Nephron (organoid): ENCODE measurements at regions not wholly inside any gene's neighbourhood (a gene's known extent, or its start where the extent isn't known, plus 50 kb on each side); places are given as distances from the start of the nearest gene placed in this dataset.

Experiments
- H3K27ac Mint-ChIP-seq, 3 experiments: 2 replicates each; pipeline ENCODE4 v1.8.0; 2020; ENCODE audit warnings: mixed read lengths in 3 of 3, mild to moderate bottlenecking in 2 of 3, moderate library complexity in 1 of 3
- H3K27me3 Mint-ChIP-seq: 2 replicates; pipeline ENCODE4 v1.8.0; 2021; ENCODE audit warnings: low read depth, mild to moderate bottlenecking, moderate library complexity, mixed read lengths
- H3K36me3 Mint-ChIP-seq: 2 replicates; pipeline ENCODE4 v1.8.0; 2020; ENCODE audit warnings: low read depth, mixed read lengths
- H3K4me1 Mint-ChIP-seq: 2 replicates; pipeline ENCODE4 v1.8.0; 2020; ENCODE audit warnings: mixed read lengths
- H3K4me3 Mint-ChIP-seq, 3 experiments: 2 replicates each; pipeline ENCODE4 v1.8.0; 2020; ENCODE audit warnings: mild to moderate bottlenecking in 3 of 3, mixed read lengths in 3 of 3, moderate library complexity in 2 of 3
- H3K9me3 Mint-ChIP-seq: 2 replicates; pipeline ENCODE4 v1.8.0; 2020; ENCODE audit warnings: mixed read lengths
- TF ChIP-seq, protein P1 (sequence below), 3 experiments: fragments of 200-600 bp; sonication (generic); IDR thresholded peaks; one replicate each; pipeline ENCODE4 v1.5.0; 2021; ENCODE audit warnings: antibody characterized with exemption in 3 of 3; ENCODE audit not compliant: unreplicated experiment in 3 of 3

DNA sequence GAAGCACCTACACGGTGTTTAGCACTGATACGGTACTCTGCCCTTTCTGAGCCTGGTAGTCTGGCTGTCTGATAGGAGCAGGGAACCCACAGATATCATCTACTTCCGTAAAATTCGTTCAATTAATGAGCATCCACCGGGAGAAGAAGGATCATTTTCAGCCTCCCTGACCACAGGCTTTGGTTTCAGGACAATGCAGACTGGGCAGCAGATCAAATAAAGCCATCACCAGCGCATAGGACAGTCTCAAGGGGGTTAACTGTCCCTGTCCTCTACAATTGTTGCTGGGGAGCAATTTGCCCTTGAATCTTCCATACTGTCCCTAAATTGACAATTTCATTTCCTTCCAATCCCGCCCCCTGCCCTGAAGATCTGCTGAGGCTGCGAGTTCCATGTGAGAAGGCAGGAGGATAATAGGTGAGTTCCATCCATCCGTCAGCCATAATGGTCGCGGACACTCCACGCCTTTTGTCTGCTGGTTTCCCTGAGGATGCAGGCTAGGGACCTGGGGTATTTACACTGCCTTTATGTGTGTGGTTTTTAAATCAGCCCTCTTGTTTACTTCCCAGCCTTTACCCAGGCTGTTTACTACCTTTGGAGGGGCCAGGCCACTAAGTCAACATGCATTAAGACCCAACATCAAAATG, 110.0 kb downstream of the MYCN start:
- no peaks in the 10 kb centered on the region for H3K36me3 Mint-ChIP-seq
- peaks cover 17% of the 10 kb centered on the region for H3K4me1 Mint-ChIP-seq
- peaks cover 12% of the 10 kb centered on the region for H3K27me3 Mint-ChIP-seq
- no peak overlapping the region for H3K27ac Mint-ChIP-seq
- H3K9me3 Mint-ChIP-seq, result peaks cover 2% of the 10 kb centered on the region
- no peak overlapping the region for H3K4me3 Mint-ChIP-seq
- TF ChIP-seq, protein P1, sequence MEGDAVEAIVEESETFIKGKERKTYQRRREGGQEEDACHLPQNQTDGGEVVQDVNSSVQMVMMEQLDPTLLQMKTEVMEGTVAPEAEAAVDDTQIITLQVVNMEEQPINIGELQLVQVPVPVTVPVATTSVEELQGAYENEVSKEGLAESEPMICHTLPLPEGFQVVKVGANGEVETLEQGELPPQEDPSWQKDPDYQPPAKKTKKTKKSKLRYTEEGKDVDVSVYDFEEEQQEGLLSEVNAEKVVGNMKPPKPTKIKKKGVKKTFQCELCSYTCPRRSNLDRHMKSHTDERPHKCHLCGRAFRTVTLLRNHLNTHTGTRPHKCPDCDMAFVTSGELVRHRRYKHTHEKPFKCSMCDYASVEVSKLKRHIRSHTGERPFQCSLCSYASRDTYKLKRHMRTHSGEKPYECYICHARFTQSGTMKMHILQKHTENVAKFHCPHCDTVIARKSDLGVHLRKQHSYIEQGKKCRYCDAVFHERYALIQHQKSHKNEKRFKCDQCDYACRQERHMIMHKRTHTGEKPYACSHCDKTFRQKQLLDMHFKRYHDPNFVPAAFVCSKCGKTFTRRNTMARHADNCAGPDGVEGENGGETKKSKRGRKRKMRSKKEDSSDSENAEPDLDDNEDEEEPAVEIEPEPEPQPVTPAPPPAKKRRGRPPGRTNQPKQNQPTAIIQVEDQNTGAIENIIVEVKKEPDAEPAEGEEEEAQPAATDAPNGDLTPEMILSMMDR (IDR thresholded peaks at IDR 0.05; ENCODE audit: unreplicated experiment in 3 of 3), result no peak

DNA sequence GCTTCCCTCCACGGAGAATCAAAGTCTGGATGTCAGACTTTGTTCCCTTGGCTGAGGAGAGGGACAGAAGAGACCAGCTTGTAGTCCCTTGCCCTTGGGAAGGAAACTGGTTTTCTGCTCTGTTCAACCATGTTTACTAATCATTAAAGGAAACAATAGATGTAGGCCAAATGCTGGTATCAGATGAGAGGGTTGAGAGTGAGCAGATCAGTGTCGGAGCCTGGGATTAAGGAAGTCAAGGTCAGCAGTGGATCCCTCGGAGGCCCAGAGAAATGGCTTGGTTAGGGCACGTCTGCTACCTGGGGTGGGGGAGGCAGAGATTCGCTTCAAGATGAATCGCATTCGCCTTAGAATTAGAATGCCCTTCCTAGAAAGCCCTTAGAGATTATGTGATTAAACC, 109.1 kb downstream of the MYCN start:
- no peaks in the 10 kb centered on the region for H3K36me3 Mint-ChIP-seq
- TF ChIP-seq, protein P1 (IDR thresholded peaks at IDR 0.05; ENCODE audit: unreplicated experiment in 3 of 3), result no peak
- peaks cover 2% of the 10 kb centered on the region for H3K9me3 Mint-ChIP-seq
- H3K4me3 Mint-ChIP-seq, result no peak overlapping the region
- H3K4me1 Mint-ChIP-seq, result peaks cover 17% of the 10 kb centered on the region
- no peak overlapping the region for H3K27ac Mint-ChIP-seq
- H3K27me3 Mint-ChIP-seq, result peaks cover 12% of the 10 kb centered on the region

DNA sequence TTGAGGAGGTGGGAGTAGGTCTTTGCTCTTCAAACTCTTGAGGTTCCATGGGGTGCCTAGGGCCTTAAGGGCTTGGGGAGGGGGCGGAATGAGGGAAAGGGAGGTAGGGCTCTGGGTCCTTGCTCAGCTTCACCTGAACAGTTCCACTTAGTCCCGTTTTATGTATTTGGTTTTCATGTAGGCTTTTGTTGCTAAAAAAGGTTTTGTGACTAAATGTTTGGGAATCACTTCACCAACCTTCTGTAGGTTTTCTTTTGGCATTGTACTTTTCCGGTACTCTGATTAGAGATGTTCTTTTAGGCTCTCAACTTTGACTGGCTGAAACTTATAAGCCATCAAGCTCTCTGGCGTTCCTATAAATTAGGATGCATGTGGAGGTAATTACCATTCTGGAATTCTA, 108.1 kb downstream of the MYCN start:
- H3K9me3 Mint-ChIP-seq, result peaks cover 2% of the 10 kb centered on the region
- no peaks in the 10 kb centered on the region for H3K36me3 Mint-ChIP-seq
- no peak overlapping the region for H3K27ac Mint-ChIP-seq
- H3K4me3 Mint-ChIP-seq, result no peak overlapping the region
- H3K4me1 Mint-ChIP-seq, result peaks cover 17% of the 10 kb centered on the region
- H3K27me3 Mint-ChIP-seq, result peaks cover 12% of the 10 kb centered on the region
- TF ChIP-seq, protein P1 (IDR thresholded peaks at IDR 0.05; ENCODE audit: unreplicated experiment in 3 of 3), result no peak

DNA sequence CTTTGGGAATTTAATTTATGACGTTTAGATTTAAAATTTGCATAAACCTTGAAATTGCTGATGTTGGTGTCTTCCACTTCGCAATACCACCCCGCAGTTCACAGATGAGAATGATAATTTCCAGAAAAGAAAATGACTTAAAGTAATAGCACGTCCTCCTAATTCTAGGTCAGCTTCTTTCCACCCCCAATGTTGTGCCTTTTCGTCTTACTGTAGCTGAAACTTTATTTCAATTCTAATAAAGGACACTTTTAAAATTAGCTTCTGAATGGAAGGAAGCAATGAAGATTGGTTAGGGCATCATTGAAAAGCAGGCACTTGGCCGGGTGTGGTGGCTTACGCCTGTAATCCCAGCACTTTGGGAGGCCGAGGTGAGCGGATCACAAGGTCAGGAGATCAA, 107.4 kb downstream of the MYCN start:
- TF ChIP-seq, protein P1 (IDR thresholded peaks at IDR 0.05; ENCODE audit: unreplicated experiment in 3 of 3), result no peak
- no peak overlapping the region for H3K4me3 Mint-ChIP-seq
- H3K27me3 Mint-ChIP-seq, result peaks cover 12% of the 10 kb centered on the region
- no peak overlapping the region for H3K27ac Mint-ChIP-seq
- H3K4me1 Mint-ChIP-seq, result peaks cover 17% of the 10 kb centered on the region
- H3K9me3 Mint-ChIP-seq, result peaks cover 2% of the 10 kb centered on the region
- no peaks in the 10 kb centered on the region for H3K36me3 Mint-ChIP-seq

DNA sequence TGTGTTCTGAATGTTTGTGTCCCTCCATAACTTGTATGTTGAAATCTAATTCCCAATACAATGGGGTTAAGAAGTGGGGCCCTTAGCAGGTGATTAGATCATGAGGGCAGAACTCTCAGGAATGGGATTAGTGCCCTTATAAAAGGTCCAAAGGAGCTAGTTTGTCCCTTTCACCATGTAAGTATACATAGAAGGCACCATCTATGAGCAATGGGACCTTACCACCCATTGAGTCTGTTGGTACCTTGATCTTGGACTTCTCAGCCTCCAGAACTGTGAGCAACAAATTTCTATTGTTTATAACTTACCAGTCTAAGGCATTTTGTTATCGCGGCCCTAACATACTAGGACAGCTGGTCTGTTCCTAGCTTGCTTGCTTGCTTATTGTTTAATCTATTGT, 106.3 kb downstream of the MYCN start:
- Mint-ChIP-seq H3K27me3 (peaks cover 12% of the 10 kb centered on the region), H3K36me3 (no peaks in the 10 kb centered on the region), H3K4me3 (no peak overlapping the region), H3K27ac (no peak overlapping the region), H3K9me3 (peaks cover 5% of the 10 kb centered on the region), H3K4me1 (peaks cover 17% of the 10 kb centered on the region)
- TF ChIP-seq, protein P1 (IDR thresholded peaks at IDR 0.05; ENCODE audit: unreplicated experiment in 3 of 3), result no peak

DNA sequence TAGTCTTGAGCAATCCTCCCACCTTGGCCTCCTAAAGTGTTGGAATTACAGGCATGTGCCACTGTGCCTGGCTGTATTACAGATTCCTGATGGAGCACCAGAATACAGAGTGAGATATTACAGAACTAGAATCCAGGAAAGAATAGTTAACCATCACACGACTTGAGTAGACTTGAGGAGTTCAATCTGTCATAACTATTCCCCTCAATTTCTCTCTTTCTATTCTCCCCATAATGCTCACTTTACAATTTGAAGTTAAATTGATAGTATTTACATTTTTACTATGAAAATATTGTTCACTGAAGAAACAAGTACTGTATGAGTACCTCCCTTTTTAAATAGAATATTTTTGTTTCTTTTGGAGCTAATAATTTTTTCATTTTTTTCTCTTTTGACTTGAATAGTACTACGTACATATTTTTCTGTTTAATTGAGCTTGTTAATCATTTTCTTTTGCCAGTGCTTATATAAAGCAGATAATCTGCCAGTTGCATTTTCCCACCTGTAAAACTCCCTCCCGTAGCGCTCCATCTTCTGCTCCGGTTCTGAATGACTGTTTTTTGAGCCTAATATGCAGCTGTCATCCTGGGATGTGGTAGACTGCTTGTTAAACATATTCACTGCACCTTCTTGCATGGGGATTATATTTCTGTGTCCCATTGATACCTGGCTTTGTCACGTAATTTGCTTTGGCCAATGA, 105.5 kb downstream of the MYCN start:
- Mint-ChIP-seq H3K4me1 (peaks cover 11% of the 10 kb centered on the region), H3K27me3 (peaks cover 8% of the 10 kb centered on the region), H3K9me3 (peaks cover 2% of the 10 kb centered on the region), H3K36me3 (no peaks in the 10 kb centered on the region), H3K4me3 (no peak overlapping the region), H3K27ac (no peak overlapping the region)
- TF ChIP-seq, protein P1 (IDR thresholded peaks at IDR 0.05; ENCODE audit: unreplicated experiment in 3 of 3), result no peak
